ENCODE measurements at regions not wholly inside any gene's neighbourhood (a gene's known extent, or its start where the extent isn't known, plus 50 kb on each side); places are given as distances from the start of the nearest gene placed in this dataset.

DNA sequence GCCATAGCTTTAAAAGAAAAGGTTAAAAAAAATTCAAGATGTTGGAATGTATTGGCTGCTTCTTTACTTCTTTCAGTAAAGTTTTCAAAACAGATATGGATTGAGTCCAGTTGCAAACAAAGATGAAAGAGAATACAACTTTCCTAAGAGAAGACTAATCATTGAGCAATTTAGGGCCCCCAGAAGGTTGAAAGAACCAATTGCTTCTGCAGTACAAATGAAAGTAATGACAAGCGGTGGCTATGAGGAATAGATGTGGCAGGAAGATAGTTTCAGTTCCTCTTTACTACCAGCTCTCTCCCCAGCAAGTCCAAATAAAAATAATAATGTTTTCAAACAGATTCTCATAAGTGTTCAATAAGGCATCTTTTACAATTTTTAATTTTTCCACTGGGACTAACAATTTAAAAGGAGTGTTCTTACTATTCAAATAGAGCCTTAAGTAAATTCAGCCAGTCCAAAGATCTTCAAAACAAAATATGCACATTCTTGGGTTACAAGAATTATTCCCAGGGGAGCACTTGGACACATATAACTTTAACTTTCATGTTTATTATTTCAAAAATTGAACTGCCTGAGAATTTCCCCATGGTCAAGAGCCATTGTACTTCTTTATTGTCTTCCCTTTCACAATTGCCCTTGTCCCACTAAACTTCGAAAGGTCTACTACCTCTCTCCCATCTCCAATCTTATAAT, 62.3 kb upstream of the PPP1R12A start:
- TF ChIP-seq, protein P1, sequence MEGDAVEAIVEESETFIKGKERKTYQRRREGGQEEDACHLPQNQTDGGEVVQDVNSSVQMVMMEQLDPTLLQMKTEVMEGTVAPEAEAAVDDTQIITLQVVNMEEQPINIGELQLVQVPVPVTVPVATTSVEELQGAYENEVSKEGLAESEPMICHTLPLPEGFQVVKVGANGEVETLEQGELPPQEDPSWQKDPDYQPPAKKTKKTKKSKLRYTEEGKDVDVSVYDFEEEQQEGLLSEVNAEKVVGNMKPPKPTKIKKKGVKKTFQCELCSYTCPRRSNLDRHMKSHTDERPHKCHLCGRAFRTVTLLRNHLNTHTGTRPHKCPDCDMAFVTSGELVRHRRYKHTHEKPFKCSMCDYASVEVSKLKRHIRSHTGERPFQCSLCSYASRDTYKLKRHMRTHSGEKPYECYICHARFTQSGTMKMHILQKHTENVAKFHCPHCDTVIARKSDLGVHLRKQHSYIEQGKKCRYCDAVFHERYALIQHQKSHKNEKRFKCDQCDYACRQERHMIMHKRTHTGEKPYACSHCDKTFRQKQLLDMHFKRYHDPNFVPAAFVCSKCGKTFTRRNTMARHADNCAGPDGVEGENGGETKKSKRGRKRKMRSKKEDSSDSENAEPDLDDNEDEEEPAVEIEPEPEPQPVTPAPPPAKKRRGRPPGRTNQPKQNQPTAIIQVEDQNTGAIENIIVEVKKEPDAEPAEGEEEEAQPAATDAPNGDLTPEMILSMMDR (IDR thresholded peaks at IDR 0.05): no peak
- no peak for TF ChIP-seq POLR2A (IDR thresholded peaks at IDR 0.05)

Data from uterus (tissue), 2 donors.